ENCODE measurements at regions not wholly inside any gene's neighbourhood (a gene's known extent, or its start where the extent isn't known, plus 50 kb on each side); places are given as distances from the start of the nearest gene placed in this dataset.

DNA sequence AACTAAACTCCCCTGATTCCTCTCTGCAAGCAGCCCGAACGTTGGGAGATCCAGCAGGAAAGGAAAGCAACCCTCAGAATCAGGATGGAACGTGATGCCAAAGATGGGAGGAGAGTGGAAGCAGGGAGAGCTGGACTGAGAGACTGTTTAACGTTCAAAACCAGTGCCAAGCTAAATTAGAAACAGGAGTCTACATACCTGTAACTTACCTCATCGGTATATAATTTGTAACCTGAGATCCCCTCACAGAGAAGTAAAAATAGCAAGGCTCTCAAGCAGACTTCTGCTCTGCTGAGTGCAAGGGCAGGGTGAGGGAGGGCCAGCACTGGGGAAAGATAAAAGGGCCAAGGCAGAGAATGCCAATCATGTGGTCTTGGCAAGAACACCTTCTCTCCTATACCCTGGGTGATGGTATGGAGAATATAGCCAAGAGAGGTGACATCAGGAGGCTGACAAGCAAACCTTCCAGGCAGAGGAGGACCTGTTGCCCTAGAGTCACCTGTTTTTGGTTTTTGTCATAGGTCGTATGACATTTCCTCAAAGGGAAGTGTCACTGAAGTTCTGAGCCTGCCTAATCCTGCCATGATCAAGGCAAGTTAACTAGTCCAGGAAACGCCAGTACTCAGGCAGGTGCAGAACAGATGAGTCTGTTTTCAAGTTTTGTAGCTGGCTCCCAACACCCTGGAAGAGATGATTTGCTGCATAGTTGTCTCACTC, 472.0 kb downstream of the NFIB start:
- TF ChIP-seq, protein P1, sequence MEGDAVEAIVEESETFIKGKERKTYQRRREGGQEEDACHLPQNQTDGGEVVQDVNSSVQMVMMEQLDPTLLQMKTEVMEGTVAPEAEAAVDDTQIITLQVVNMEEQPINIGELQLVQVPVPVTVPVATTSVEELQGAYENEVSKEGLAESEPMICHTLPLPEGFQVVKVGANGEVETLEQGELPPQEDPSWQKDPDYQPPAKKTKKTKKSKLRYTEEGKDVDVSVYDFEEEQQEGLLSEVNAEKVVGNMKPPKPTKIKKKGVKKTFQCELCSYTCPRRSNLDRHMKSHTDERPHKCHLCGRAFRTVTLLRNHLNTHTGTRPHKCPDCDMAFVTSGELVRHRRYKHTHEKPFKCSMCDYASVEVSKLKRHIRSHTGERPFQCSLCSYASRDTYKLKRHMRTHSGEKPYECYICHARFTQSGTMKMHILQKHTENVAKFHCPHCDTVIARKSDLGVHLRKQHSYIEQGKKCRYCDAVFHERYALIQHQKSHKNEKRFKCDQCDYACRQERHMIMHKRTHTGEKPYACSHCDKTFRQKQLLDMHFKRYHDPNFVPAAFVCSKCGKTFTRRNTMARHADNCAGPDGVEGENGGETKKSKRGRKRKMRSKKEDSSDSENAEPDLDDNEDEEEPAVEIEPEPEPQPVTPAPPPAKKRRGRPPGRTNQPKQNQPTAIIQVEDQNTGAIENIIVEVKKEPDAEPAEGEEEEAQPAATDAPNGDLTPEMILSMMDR (IDR thresholded peaks at IDR 0.05) = no peak
- no peak for TF ChIP-seq POLR2A (IDR thresholded peaks at IDR 0.05)

All from uterus (tissue), 2 donors.